H9 (cell line): ENCODE measurements at regions not wholly inside any gene's neighbourhood (a gene's known extent, or its start where the extent isn't known, plus 50 kb on each side); places are given as distances from the start of the nearest gene placed in this dataset.

ENCODE experiments used
- DNase-seq: peaks from one replicate; pipeline ENCODE4 v3.0.0-alpha.2; 2017
- H2AFZ ChIP-seq: one replicate; pipeline ENCODE4 v1.6.1; 2013; ENCODE audit warnings: mild to moderate bottlenecking, low read length, control low read depth, moderate library complexity
- H2AK5ac ChIP-seq: 2 replicates; pipeline ENCODE4 v1.6.1; 2013; ENCODE audit warnings: low read length, control low read depth, mixed read lengths; ENCODE audit not compliant: insufficient read length
- H2BK120ac ChIP-seq: one replicate; pipeline ENCODE4 v1.6.1; 2013; ENCODE audit warnings: low read depth, mild to moderate bottlenecking, low read length, control low read depth, inconsistent platforms; ENCODE audit not compliant: poor library complexity, severe bottlenecking
- H2BK12ac ChIP-seq: 2 replicates; pipeline ENCODE4 v1.6.1; 2013; ENCODE audit warnings: low read length, control low read depth, mixed read lengths, low read depth; ENCODE audit not compliant: insufficient read length
- H2BK15ac ChIP-seq: 2 replicates; pipeline ENCODE4 v1.6.1; 2013; ENCODE audit warnings: low read depth, low read length, control low read depth
- H2BK20ac ChIP-seq: one replicate; pipeline ENCODE4 v1.6.1; 2013; ENCODE audit warnings: low read depth, mild to moderate bottlenecking, low read length, control low read depth, inconsistent platforms; ENCODE audit not compliant: poor library complexity, severe bottlenecking
- H2BK5ac ChIP-seq: 2 replicates; pipeline ENCODE4 v1.6.1; 2013; ENCODE audit warnings: low read length, control low read depth, mixed read lengths; ENCODE audit not compliant: insufficient read length
- H3K14ac ChIP-seq: 2 replicates; pipeline ENCODE4 v1.6.1; 2013; ENCODE audit warnings: low read length, control low read depth; ENCODE audit not compliant: insufficient read depth
- H3K18ac ChIP-seq: 2 replicates; pipeline ENCODE4 v1.6.1; 2013; ENCODE audit warnings: low read depth, mild to moderate bottlenecking, mixed read lengths, low read length, control low read depth; ENCODE audit not compliant: insufficient read length
- H3K23ac ChIP-seq: 2 replicates; pipeline ENCODE4 v1.6.1; 2013; ENCODE audit warnings: low read length, control low read depth, mixed read lengths, low read depth; ENCODE audit not compliant: insufficient read length
- H3K23me2 ChIP-seq: 2 replicates; pipeline ENCODE4 v1.6.1; 2013; ENCODE audit warnings: low read depth, mild to moderate bottlenecking, mixed read lengths, low read length, control low read depth; ENCODE audit not compliant: insufficient read length, poor library complexity, severe bottlenecking
- H3K27ac ChIP-seq: 2 replicates; pipeline ENCODE4 v1.5.1; 2013; ENCODE audit warnings: low read length, control low read depth, mixed read lengths, low read depth; ENCODE audit not compliant: insufficient read length
- H3K27me3 ChIP-seq: 2 replicates; pipeline ENCODE4 v1.6.1; 2013; ENCODE audit warnings: low read length, control low read depth, inconsistent platforms; ENCODE audit not compliant: insufficient read depth
- H3K4ac ChIP-seq: 2 replicates; pipeline ENCODE4 v1.6.1; 2013; ENCODE audit warnings: low read depth, mild to moderate bottlenecking, control low read depth, inconsistent platforms, low read length, moderate library complexity
- H3K4me1 ChIP-seq: 2 replicates; pipeline ENCODE4 v1.6.1; 2013; ENCODE audit warnings: low read length, control low read depth, inconsistent platforms; ENCODE audit not compliant: insufficient read depth
- H3K4me2 ChIP-seq: 2 replicates; pipeline ENCODE4 v1.6.1; 2013; ENCODE audit warnings: low read length, control low read depth, mixed read lengths; ENCODE audit not compliant: insufficient read length, insufficient read depth
- H3K56ac ChIP-seq: 2 replicates; pipeline ENCODE4 v1.6.1; 2013; ENCODE audit warnings: low read depth, mild to moderate bottlenecking, mixed read lengths, low read length, control low read depth; ENCODE audit not compliant: insufficient read length
- H3K79me1 ChIP-seq: 2 replicates; pipeline ENCODE4 v1.6.1; 2013; ENCODE audit warnings: low read depth, mild to moderate bottlenecking, moderate library complexity, low read length, control low read depth, inconsistent platforms; ENCODE audit not compliant: insufficient read depth, poor library complexity, severe bottlenecking
- H3K79me2 ChIP-seq: 2 replicates; pipeline ENCODE4 v1.6.1; 2013; ENCODE audit warnings: low read length, control low read depth, inconsistent platforms; ENCODE audit not compliant: insufficient read depth
- H3K9ac ChIP-seq: 2 replicates; pipeline ENCODE4 v1.6.1; 2013; ENCODE audit warnings: low read length, control low read depth, mixed read lengths; ENCODE audit not compliant: insufficient read length; ENCODE audit errors: extremely low read depth
- H3K9me3 ChIP-seq: one replicate; pipeline ENCODE4 v1.6.1; 2013; ENCODE audit warnings: low read depth, low read length, inconsistent platforms; ENCODE audit not compliant: control insufficient read depth
- H3T11ph ChIP-seq: one replicate; pipeline ENCODE4 v1.6.1; 2013; ENCODE audit warnings: mild to moderate bottlenecking, low read length, control low read depth, inconsistent platforms
- H4K20me1 ChIP-seq: one replicate; pipeline ENCODE4 v1.6.1; 2013; ENCODE audit not compliant: control insufficient read depth, insufficient read length, insufficient read depth
- H4K5ac ChIP-seq: 2 replicates; pipeline ENCODE4 v1.6.1; 2013; ENCODE audit warnings: low read depth, mild to moderate bottlenecking, mixed read lengths, low read length, control low read depth; ENCODE audit not compliant: insufficient read length
- H4K8ac ChIP-seq: replicated peaks from 2 replicates; pipeline ENCODE4 v1.6.1; 2013; ENCODE audit warnings: low read length, control low read depth, mixed read lengths, low read depth; ENCODE audit not compliant: insufficient read length
- H4K91ac ChIP-seq: 2 replicates; pipeline ENCODE4 v1.6.1; 2013; ENCODE audit warnings: low read depth, mild to moderate bottlenecking, moderate library complexity, mixed read lengths, low read length, control low read depth; ENCODE audit not compliant: insufficient read length
- H3K27ac Mint-ChIP-seq, 3 experiments: 2 replicates in 2 of 3; 3 replicates in 1 of 3; pipeline ENCODE4 v1.8.0; 2020 to 2021; ENCODE audit warnings: mixed read lengths in 3 of 3, mild to moderate bottlenecking in 1 of 3, moderate library complexity in 1 of 3
- H3K27me3 Mint-ChIP-seq: 2 replicates; pipeline ENCODE4 v1.8.0; 2021; ENCODE audit warnings: low read depth, mild to moderate bottlenecking, moderate library complexity, mixed read lengths
- H3K36me3 Mint-ChIP-seq, 3 experiments: 2 replicates in 2 of 3; 3 replicates in 1 of 3; pipeline ENCODE4 v1.8.0; 2020 to 2021; ENCODE audit warnings: low read depth in 3 of 3, mixed read lengths in 3 of 3; ENCODE audit not compliant: insufficient read depth in 1 of 3
- H3K4me1 Mint-ChIP-seq, 2 experiments: 2 replicates each; pipeline ENCODE4 v1.8.0; 2020; ENCODE audit warnings: mixed read lengths in 2 of 2
- H3K4me3 Mint-ChIP-seq, 2 experiments: 2 replicates in 1 of 2; 3 replicates in 1 of 2; pipeline ENCODE4 v1.8.0; 2020 to 2021; ENCODE audit warnings: mild to moderate bottlenecking in 2 of 2, mixed read lengths in 2 of 2, moderate library complexity in 1 of 2
- H3K9me3 Mint-ChIP-seq, 2 experiments: 2 replicates in 1 of 2; 3 replicates in 1 of 2; pipeline ENCODE4 v1.8.0; 2020; ENCODE audit warnings: mild to moderate bottlenecking in 2 of 2, mixed read lengths in 2 of 2, moderate library complexity in 1 of 2
- CTCF ChIP-seq: fragments of 200-600 bp; sonication (generic); conservative IDR thresholded peaks from 3 replicates; pipeline ENCODE4 v1.8.0; 2021; ENCODE audit warnings: antibody characterized with exemption, mild to moderate bottlenecking
- WGBS: extraction: QIAGEN DNeasy Blood & Tissue Kit; methylation state at CpG from one replicate; pipeline ENCODE4 v1.1.7; 2013; ENCODE audit warnings: missing lambda C conversion rate, low lambda C conversion rate, mixed read lengths; ENCODE audit not compliant: insufficient read length; ENCODE audit errors: extremely low coverage; 5-methylcytosine and 5-hydroxymethylcytosine counted together

GRCh38 chr1:5515501-5515900, 476.7 kb downstream of the NPHP4 start:
- Mint-ChIP-seq H3K4me3 (no peak overlapping the region; a peak in 1 of 5 replicates), H3K27me3 (peaks cover 21% of the 10 kb centered on the region), H3K27ac (no peak overlapping the region), H3K4me1 (peaks cover 3 to 9% of the 10 kb centered on the region in 2 experiments; a peak in 3 of 4 replicates), H3K9me3 (peaks cover 3 to 10% of the 10 kb centered on the region in 2 experiments; a peak in 3 of 5 replicates), H3K36me3 (no peaks in the 10 kb centered on the region)
- no CpG with 5 or more reads among the region's 6 CpGs for WGBS
- no peak for TF ChIP-seq CTCF
- Histone ChIP-seq H4K8ac (no peak overlapping the region), H2BK12ac (no peak overlapping the region), H2BK120ac (no peak overlapping the region), H3K14ac (no peak overlapping the region; the same call in 1 of the 2 replicates), H4K91ac (no peak overlapping the region), H3K27ac (no peak overlapping the region), H3K4me2 (no peak overlapping the region), H2BK15ac (no peak overlapping the region), H2BK20ac (no peak overlapping the region), H3K79me2 (no peaks in the 10 kb centered on the region), H3K4me1 (no peaks in the 10 kb centered on the region), H4K20me1 (no peaks in the 10 kb centered on the region), H2BK5ac (no peak overlapping the region), H3K23ac (no peak overlapping the region), H3K4ac (no peak overlapping the region), H2AFZ (no peak overlapping the region), H3K23me2 (no peaks in the 10 kb centered on the region), H3K79me1 (no peaks in the 10 kb centered on the region), H3K18ac (no peak overlapping the region), H3K9me3 (no peaks in the 10 kb centered on the region), H4K5ac (no peak overlapping the region), H3K27me3 (no peaks in the 10 kb centered on the region), H3K56ac (no peak overlapping the region), H2AK5ac (no peak overlapping the region), H3T11ph (no peak overlapping the region), H3K9ac (no peak overlapping the region)
- DNase-seq = no peak
